Fibroblast of villous mesenchyme (primary cell): ENCODE measurements at regions not wholly inside any gene's neighbourhood (a gene's known extent, or its start where the extent isn't known, plus 50 kb on each side); places are given as distances from the start of the nearest gene placed in this dataset.

Experiments used
- DNase-seq: peaks from one replicate; pipeline ENCODE4 v3.0.0-alpha.2; 2010; ENCODE audit warnings: low read depth
- H3K4me3 ChIP-seq: 2 replicates; pipeline ENCODE4 v1.5.1; 2011; ENCODE audit warnings: low read depth, mild to moderate bottlenecking, low read length
- CTCF ChIP-seq: IDR thresholded peaks from 2 replicates; pipeline ENCODE4 v1.5.1; 2012; ENCODE audit warnings: low read depth, mild to moderate bottlenecking, low read length; ENCODE audit not compliant: insufficient read depth

GRCh38 chr1:90781534-90781933 is 64.4 kb upstream of the BARHL2 start:
- TF ChIP-seq CTCF = no peak
- no peak overlapping the region for H3K4me3 ChIP-seq
- no peak for DNase-seq

- DNase-seq = no peak
- no peak overlapping the region for H3K4me3 ChIP-seq
- TF ChIP-seq CTCF = no peak
These were observed 63.9 kb upstream of the BARHL2 start for GRCh38 chr1:90780981-90781380.

DNA sequence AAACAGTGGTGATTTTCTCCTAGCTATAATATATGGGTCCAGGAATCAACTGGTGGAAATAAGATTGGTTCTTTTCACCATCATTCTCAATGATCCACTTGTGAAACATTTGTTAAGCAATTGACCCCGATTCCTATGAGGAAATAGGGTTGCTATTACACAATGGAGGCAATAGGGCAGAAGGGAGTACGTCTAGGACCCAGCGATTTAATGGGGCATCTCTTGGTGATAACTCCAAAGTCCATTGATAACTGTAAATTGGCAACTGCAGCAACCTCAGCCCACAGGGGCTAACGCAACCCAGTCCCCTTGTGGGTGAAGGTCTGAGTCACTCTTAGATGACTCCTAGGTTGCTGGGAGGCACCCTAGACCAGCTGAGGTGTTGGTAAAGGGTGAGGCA is 62.5 kb upstream of the BARHL2 start:
- TF ChIP-seq CTCF = no peak
- DNase-seq = no peak
- H3K4me3 ChIP-seq = no peak overlapping the region

- no peak overlapping the region for H3K4me3 ChIP-seq
- no peak for DNase-seq
- no peak for TF ChIP-seq CTCF
These were observed 61.4 kb upstream of the BARHL2 start for GRCh38 chr1:90778486-90778885.

DNA sequence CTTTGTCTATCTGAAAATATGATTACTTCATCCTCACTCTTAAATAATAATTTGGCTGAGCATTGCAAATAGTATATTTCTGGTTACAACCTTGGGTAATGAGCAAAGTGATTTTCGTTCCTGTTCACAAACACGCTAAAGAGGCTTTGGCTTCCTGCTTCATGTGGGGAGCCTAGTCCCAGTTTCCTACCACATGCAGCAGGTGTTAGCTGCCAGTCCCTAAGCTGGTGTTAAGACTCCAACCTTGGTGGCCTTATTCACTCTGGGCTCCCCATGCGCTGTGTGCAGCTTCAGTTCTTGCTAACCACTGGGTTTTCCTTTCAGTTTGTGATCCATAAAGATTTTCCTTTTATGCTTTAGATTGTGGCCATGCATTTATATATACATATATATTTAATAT is 56.7 kb upstream of the BARHL2 start:
- no peak for TF ChIP-seq CTCF
- H3K4me3 ChIP-seq = no peak overlapping the region
- DNase-seq = no peak

GRCh38 chr1:90768826-90769225 is 51.7 kb upstream of the BARHL2 start:
- H3K4me3 ChIP-seq = no peak overlapping the region
- no peak for DNase-seq
- TF ChIP-seq CTCF = no peak

DNA sequence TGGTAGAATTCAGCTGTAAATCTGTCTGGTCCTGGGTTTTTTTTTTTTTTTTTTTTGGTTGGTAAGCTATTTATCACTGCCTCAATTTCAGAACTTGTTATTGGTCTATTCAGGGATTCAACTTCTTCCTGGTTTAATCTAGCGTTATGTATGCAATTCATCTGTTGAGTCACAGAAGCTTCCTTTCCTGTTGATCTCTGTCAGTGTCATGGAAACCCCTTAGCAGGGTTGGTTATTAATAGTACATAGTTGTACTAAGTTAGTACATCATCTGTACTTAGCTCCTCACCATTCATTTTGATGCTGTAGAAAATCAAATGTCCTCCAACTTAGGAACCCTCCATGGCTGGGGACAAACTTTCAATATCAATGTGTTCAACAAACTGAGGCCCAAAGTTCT is 51.0 kb upstream of the BARHL2 start:
- no peak for TF ChIP-seq CTCF
- DNase-seq = no peak

More for the DNA sequence above, 51.0 kb upstream of the BARHL2 start:
- no peak overlapping the region for H3K4me3 ChIP-seq
